ENCODE measurements at regions not wholly inside any gene's neighbourhood (a gene's known extent, or its start where the extent isn't known, plus 50 kb on each side); places are given as distances from the start of the nearest gene placed in this dataset.

- H3K79me1 ChIP-seq (ENCODE audit: low read depth, low read length) = no peaks in the 10 kb centered on the region
- H3K27ac ChIP-seq (ENCODE audit: low read depth, low read length) = no peak overlapping the region
- no peak overlapping the region for H3K23ac ChIP-seq (ENCODE audit: insufficient read length)
- ChIA-PET CTCF (ENCODE audit: partially characterized antibody) (no interaction called here), POLR2A (ENCODE audit: partially characterized antibody) (no interaction called here)
- H3K56ac ChIP-seq (replicated peaks; ENCODE audit: insufficient read length, low read depth, low read length) = no peak overlapping the region
- no peak overlapping the region for H2BK5ac ChIP-seq (ENCODE audit: low read depth, low read length)
- no peak overlapping the region for H2AFZ ChIP-seq (ENCODE audit: low read length)
- DNase-seq (ENCODE audit: low read depth in 1 of 2, low spot score in 2 of 2) = no peak
- H4K20me1 ChIP-seq (replicated peaks in 1 of 2; ENCODE audit: control insufficient read depth in 1 of 2, insufficient read depth in 2 of 2, low read length in 2 of 2) = no peaks in the 10 kb centered on the region
- peaks cover 9 to 14% of the 10 kb centered on the region in 2 experiments; a peak in 3 of 4 replicates for H3K9me3 ChIP-seq (ENCODE audit: insufficient read depth in 2 of 2, low read depth in 1 of 2, low read length in 1 of 2)
- H2AK5ac ChIP-seq (ENCODE audit: low read depth, low read length) = no peak overlapping the region
- H3K4me1 ChIP-seq (replicated peaks in 1 of 4; ENCODE audit: control insufficient read depth in 3 of 4, insufficient read depth in 4 of 4, low read length in 3 of 4) = no peaks in the 10 kb centered on the region
- H2BK20ac ChIP-seq (ENCODE audit: low read length) = no peak overlapping the region
- H4K8ac ChIP-seq (ENCODE audit: extremely low read depth, insufficient read depth, low read length) = no peak overlapping the region
- no peak overlapping the region for H3K9ac ChIP-seq (replicated peaks in 1 of 4; ENCODE audit: extremely low read depth in 1 of 4, low read depth in 3 of 4, low read length in 3 of 4)
- FAIRE-seq = no peak
- no peak overlapping the region for H2BK15ac ChIP-seq (ENCODE audit: low read length)
- no peaks in the 10 kb centered on the region for H3K27me3 ChIP-seq (replicated peaks in 1 of 4; ENCODE audit: control insufficient read depth in 3 of 4, extremely low read depth in 1 of 4, insufficient read depth in 3 of 4, low read length in 3 of 4)
- H3K23me2 ChIP-seq (ENCODE audit: low read depth, low read length) = no peaks in the 10 kb centered on the region
- H4K5ac ChIP-seq (ENCODE audit: insufficient read length, low read depth, low read length) = no peak overlapping the region
- 85% methylated on average over 3 of the region's 3 CpGs; no CpG with 5 or more reads in 1 of the 2 experiments for WGBS, 2 experiments (ENCODE audit: extremely low coverage in 1 of 2, insufficient coverage in 1 of 2, insufficient read length in 1 of 2, insufficient replicate concordance in 2 of 2, low coverage in 1 of 2, low lambda C conversion rate in 2 of 2, missing lambda C conversion rate in 1 of 2)
- no peak overlapping the region for H2BK120ac ChIP-seq (replicated peaks; ENCODE audit: low read depth, low read length)
- H3K36me3 ChIP-seq (ENCODE audit: control insufficient read depth in 2 of 4, insufficient read depth in 4 of 4, low read length in 3 of 4) = no peaks in the 10 kb centered on the region
- no peak overlapping the region for H3K4me3 ChIP-seq (ENCODE audit: extremely low read depth in 1 of 4, insufficient read depth in 2 of 4, low read depth in 3 of 4, low read length in 4 of 4)
- H4K91ac ChIP-seq (replicated peaks; ENCODE audit: insufficient read length, low read length) = no peak overlapping the region
- TF ChIP-seq BACH1 (IDR thresholded peaks at IDR 0.05; ENCODE audit: low read length) = no peak
- TF ChIP-seq JUND (IDR thresholded peaks at IDR 0.05; ENCODE audit: low read length) = no peak
- no peak for TF ChIP-seq BRCA1 (IDR thresholded peaks at IDR 0.05; ENCODE audit: low read depth, low read length)
- TF ChIP-seq HDAC6 (IDR thresholded peaks at IDR 0.05; ENCODE audit: low read depth, low read length) = no peak
- no peak for TF ChIP-seq ZNF274 (IDR thresholded peaks at IDR 0.05; ENCODE audit: borderline replicate concordance, extremely low read depth, low read length)
- H2BK12ac ChIP-seq (ENCODE audit: low read depth, low read length) = no peak overlapping the region
- H3K18ac ChIP-seq (ENCODE audit: extremely low read depth, low read length) = no peak overlapping the region
- H3K79me2 ChIP-seq (ENCODE audit: control insufficient read depth in 1 of 2, insufficient read depth in 2 of 2, low read length in 2 of 2) = no peaks in the 10 kb centered on the region
- no peak overlapping the region for H3K14ac ChIP-seq (ENCODE audit: insufficient read length)
- no peak overlapping the region for H3K4ac ChIP-seq (replicated peaks; ENCODE audit: insufficient read length, low read depth, low read length)
- no peak overlapping the region for H3K4me2 ChIP-seq (ENCODE audit: insufficient read depth in 1 of 2, low read depth in 2 of 2, low read length in 2 of 2)
These were observed 343.9 kb downstream of the TBC1D4 start for GRCh38 chr13:75137911-75138571.
